HL-60 (cell line): ENCODE measurements at regions not wholly inside any gene's neighbourhood (a gene's known extent, or its start where the extent isn't known, plus 50 kb on each side); places are given as distances from the start of the nearest gene placed in this dataset.

Source experiments
- CTCF ChIP-seq: IDR thresholded peaks from one replicate; pipeline ENCODE4 v1.5.1; 2011; ENCODE audit warnings: low read length, control low read depth, inconsistent platforms; ENCODE audit not compliant: insufficient read depth
- GABPA ChIP-seq: IDR thresholded peaks from 2 replicates; pipeline ENCODE4 v1.6.1; 2012; ENCODE audit warnings: low read depth
- POLR2AphosphoS5 ChIP-seq: IDR thresholded peaks from 2 replicates; pipeline ENCODE4 v1.6.1; 2012; ENCODE audit warnings: low read depth
- REST ChIP-seq: IDR thresholded peaks from 2 replicates; pipeline ENCODE4 v1.6.1; 2012; ENCODE audit warnings: low read depth; ENCODE audit not compliant: insufficient replicate concordance
- SPI1 ChIP-seq: IDR thresholded peaks from 2 replicates; pipeline ENCODE4 v1.6.1; 2012; ENCODE audit warnings: low read depth, mild to moderate bottlenecking, borderline replicate concordance

GRCh38 chr2:21646345-21646744, 522.6 kb downstream of the TDRD15 start:
- TF ChIP-seq CTCF (no peak), POLR2AphosphoS5 (no peak), GABPA (no peak), SPI1 (no peak), REST (no peak)
